GM18505 (cell line): ENCODE measurements at regions not wholly inside any gene's neighbourhood (a gene's known extent, or its start where the extent isn't known, plus 50 kb on each side); places are given as distances from the start of the nearest gene placed in this dataset.
"Not testable (repeated sequence)": the region's sequence is repeated elsewhere in the genome, so short reads cannot be mapped to it uniquely, and the experiment has no call there.

Experiments
- ATAC-seq: cut with Tn5 transposase; IDR thresholded peaks from one replicate; pipeline ENCODE4 v1.9.1; 2021; ENCODE audit not compliant: unreplicated experiment
- POLR2A ChIP-seq: IDR thresholded peaks from 4 replicates; pipeline ENCODE4 v1.6.1; 2011; ENCODE audit warnings: borderline replicate concordance; ENCODE audit not compliant: insufficient read depth, insufficient read length; ENCODE audit errors: extremely low read depth

GRCh38 chr21:16195538-16195910 is 465.7 kb downstream of the USP25 start:
- no peak for ATAC-seq
- TF ChIP-seq POLR2A: no peak

- ATAC-seq: no peak
- no peak for TF ChIP-seq POLR2A
Measured at GRCh38 chr21:16196001-16196400, 466.2 kb downstream of the USP25 start.

GRCh38 chr21:16198546-16198945 is 468.8 kb downstream of the USP25 start:
- no peak for TF ChIP-seq POLR2A
- no peak for ATAC-seq

GRCh38 chr21:16199539-16199938 is 469.8 kb downstream of the USP25 start:
- no peak for TF ChIP-seq POLR2A
- ATAC-seq: no peak

GRCh38 chr21:16201718-16202117 is 471.9 kb downstream of the USP25 start:
- no peak for ATAC-seq
- no peak for TF ChIP-seq POLR2A

GRCh38 chr21:16205527-16205926 is 475.7 kb downstream of the USP25 start:
- TF ChIP-seq POLR2A: no peak
- no peak for ATAC-seq

- TF ChIP-seq POLR2A: no peak
- no peak for ATAC-seq
Measured at GRCh38 chr21:16211339-16212303, 481.8 kb downstream of the USP25 start.

- ATAC-seq: no peak
- TF ChIP-seq POLR2A: no peak
Measured at GRCh38 chr21:16213518-16213917, 483.7 kb downstream of the USP25 start.

- no peak for TF ChIP-seq POLR2A
- ATAC-seq: no peak
Measured at GRCh38 chr21:16215193-16215592, 485.4 kb downstream of the USP25 start.

- TF ChIP-seq POLR2A: no peak
- ATAC-seq: no peak
Measured at GRCh38 chr21:16215663-16216183, 485.9 kb downstream of the USP25 start.

GRCh38 chr21:16216288-16216962 is 486.6 kb downstream of the USP25 start:
- no peak for ATAC-seq
- TF ChIP-seq POLR2A: no peak

- no peak for ATAC-seq
Measured at GRCh38 chr21:16218682-16219343, 489.0 kb downstream of the USP25 start.

GRCh38 chr21:16224756-16225155 is 495.0 kb downstream of the USP25 start:
- not testable (repeated sequence) for ATAC-seq

More at GRCh38 chr21:16218682-16219343, 489.0 kb downstream of the USP25 start:
- no peak for TF ChIP-seq POLR2A
